ENCODE measurements at regions not wholly inside any gene's neighbourhood (a gene's known extent, or its start where the extent isn't known, plus 50 kb on each side); places are given as distances from the start of the nearest gene placed in this dataset.

GRCh38 chr4:181364504-181364903 lies 878.7 kb upstream of the TENM3 start:
- intact Hi-C loops (cut with DNase I): no loop called here
- no peaks in the 10 kb centered on the region for H3K27me3 ChIP-seq
- 76 to 80% (median 76%) methylated on average over 4 of the region's 4 CpGs for WGBS, 4 donors
- no peak for DNase-seq
- no peak overlapping the region for H3K27ac ChIP-seq
- no peak overlapping the region for H3K4me3 ChIP-seq
- TF ChIP-seq POLR2A (IDR thresholded peaks at IDR 0.05): no peak
- TF ChIP-seq CTCF (IDR thresholded peaks at IDR 0.05): no peak
- no peaks in the 10 kb centered on the region for H3K4me1 ChIP-seq
- ATAC-seq: no peak
- H3K36me3 ChIP-seq: no peaks in the 10 kb centered on the region
- no peaks in the 10 kb centered on the region for H3K9me3 ChIP-seq

GRCh38 chr4:181365671-181366070 lies 877.5 kb upstream of the TENM3 start:
- H3K4me1 ChIP-seq: no peaks in the 10 kb centered on the region
- no peak overlapping the region for H3K4me3 ChIP-seq
- no peak overlapping the region for H3K27ac ChIP-seq
- 93 to 95% (median 94%) methylated on average over 18 of the region's 18 CpGs for WGBS, 4 donors
- H3K9me3 ChIP-seq: no peaks in the 10 kb centered on the region
- TF ChIP-seq POLR2A (IDR thresholded peaks at IDR 0.05) (no peak), CTCF (IDR thresholded peaks at IDR 0.05) (no peak)
- H3K36me3 ChIP-seq: no peaks in the 10 kb centered on the region
- intact Hi-C loops (cut with DNase I): no loop called here
- ATAC-seq (no peak), DNase-seq (peak in 1 of 5 donors; percentile 13)
- no peaks in the 10 kb centered on the region for H3K27me3 ChIP-seq

- 65 to 73% (median 68%) methylated on average over 3 of the region's 3 CpGs for WGBS, 4 donors
- H3K4me3 ChIP-seq: no peak overlapping the region
- no peak for ATAC-seq
- H3K27me3 ChIP-seq: no peaks in the 10 kb centered on the region
- no peaks in the 10 kb centered on the region for H3K36me3 ChIP-seq
- H3K27ac ChIP-seq: no peak overlapping the region
- TF ChIP-seq POLR2A (IDR thresholded peaks at IDR 0.05): no peak
- intact Hi-C loops (cut with DNase I): no loop called here
- no peaks in the 10 kb centered on the region for H3K4me1 ChIP-seq
- no peaks in the 10 kb centered on the region for H3K9me3 ChIP-seq
- no peak for DNase-seq
These were observed 871.2 kb upstream of the TENM3 start for GRCh38 chr4:181372014-181372413.

- intact Hi-C loops (cut with DNase I): no loop called here
- H3K4me1 ChIP-seq: no peaks in the 10 kb centered on the region
- ATAC-seq: no peak
- no peak overlapping the region for H3K4me3 ChIP-seq
- DNase-seq: peak in 1 of 5 donors; percentile 12
- 68 to 82% (median 79%) methylated on average over 7 to 8 of the region's 8 CpGs for WGBS, 4 donors
- H3K27ac ChIP-seq: no peak overlapping the region
- H3K27me3 ChIP-seq: no peaks in the 10 kb centered on the region
- TF ChIP-seq POLR2A (IDR thresholded peaks at IDR 0.05) (no peak), CTCF (IDR thresholded peaks at IDR 0.05) (no peak)
- H3K9me3 ChIP-seq: peaks cover 0 to 5% (median 0%) of the 10 kb centered on the region in 12 donors
- H3K36me3 ChIP-seq: no peaks in the 10 kb centered on the region
These were observed 867.1 kb upstream of the TENM3 start for GRCh38 chr4:181376058-181376457.

- Histone ChIP-seq H3K4me3 (no peak overlapping the region), H3K9me3 (no peaks in the 10 kb centered on the region), H3K4me1 (no peaks in the 10 kb centered on the region), H3K36me3 (no peaks in the 10 kb centered on the region), H3K27me3 (no peaks in the 10 kb centered on the region), H3K27ac (no peak overlapping the region)
- TF ChIP-seq POLR2A (IDR thresholded peaks at IDR 0.05) (no peak), CTCF (IDR thresholded peaks at IDR 0.05) (no peak)
- ATAC-seq: no peak
- 80 to 98% (median 92%) methylated on average over 1 of the region's 1 CpG for WGBS, 4 donors
- intact Hi-C loops (cut with DNase I): no loop called here
- DNase-seq: no peak
These were observed 855.1 kb upstream of the TENM3 start for GRCh38 chr4:181388061-181388460.

Measured in heart left ventricle (tissue), 16 donors.